Testis (tissue), 2 donors: ENCODE measurements at regions not wholly inside any gene's neighbourhood (a gene's known extent, or its start where the extent isn't known, plus 50 kb on each side); places are given as distances from the start of the nearest gene placed in this dataset.

Source experiments
- POLR2A ChIP-seq: fragments of 450-650 bp; IDR thresholded peaks from one replicate; pipeline ENCODE4 v1.6.1; 2017; ENCODE audit warnings: antibody characterized with exemption, mild to moderate bottlenecking, moderate library complexity
- TF ChIP-seq, protein P1 (sequence below), 3 experiments: fragments of 450-650 bp in 2 of 3; fragments of 200-600 bp in 1 of 3; sonication (generic) in 1 of 3; IDR thresholded peaks; one replicate each; pipeline ENCODE4 v1.5.1; 2016 to 2019; ENCODE audit warnings: antibody characterized with exemption in 3 of 3, mild to moderate bottlenecking in 2 of 3, moderate library complexity in 1 of 3

DNA sequence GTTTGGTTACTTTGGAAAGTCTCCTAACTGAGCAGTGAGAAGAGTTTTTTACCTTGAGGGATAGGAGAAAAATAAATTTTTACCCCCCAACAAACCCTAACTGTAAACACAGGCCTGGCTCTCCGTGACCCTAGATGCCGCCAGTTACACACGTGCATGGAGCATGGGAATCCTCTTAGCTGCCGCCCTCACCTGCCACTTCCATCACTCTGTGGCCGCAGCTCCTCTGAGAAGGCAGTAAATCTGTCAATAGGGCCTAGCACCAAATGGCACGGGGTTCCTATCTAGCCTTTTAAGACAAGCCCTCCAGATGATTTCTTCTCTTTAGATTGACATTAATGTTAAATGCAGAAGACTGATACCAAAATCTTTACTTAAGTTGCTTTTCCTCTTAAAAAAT is 330.3 kb upstream of the FAM241A start:
- TF ChIP-seq, protein P1, sequence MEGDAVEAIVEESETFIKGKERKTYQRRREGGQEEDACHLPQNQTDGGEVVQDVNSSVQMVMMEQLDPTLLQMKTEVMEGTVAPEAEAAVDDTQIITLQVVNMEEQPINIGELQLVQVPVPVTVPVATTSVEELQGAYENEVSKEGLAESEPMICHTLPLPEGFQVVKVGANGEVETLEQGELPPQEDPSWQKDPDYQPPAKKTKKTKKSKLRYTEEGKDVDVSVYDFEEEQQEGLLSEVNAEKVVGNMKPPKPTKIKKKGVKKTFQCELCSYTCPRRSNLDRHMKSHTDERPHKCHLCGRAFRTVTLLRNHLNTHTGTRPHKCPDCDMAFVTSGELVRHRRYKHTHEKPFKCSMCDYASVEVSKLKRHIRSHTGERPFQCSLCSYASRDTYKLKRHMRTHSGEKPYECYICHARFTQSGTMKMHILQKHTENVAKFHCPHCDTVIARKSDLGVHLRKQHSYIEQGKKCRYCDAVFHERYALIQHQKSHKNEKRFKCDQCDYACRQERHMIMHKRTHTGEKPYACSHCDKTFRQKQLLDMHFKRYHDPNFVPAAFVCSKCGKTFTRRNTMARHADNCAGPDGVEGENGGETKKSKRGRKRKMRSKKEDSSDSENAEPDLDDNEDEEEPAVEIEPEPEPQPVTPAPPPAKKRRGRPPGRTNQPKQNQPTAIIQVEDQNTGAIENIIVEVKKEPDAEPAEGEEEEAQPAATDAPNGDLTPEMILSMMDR (IDR thresholded peaks at IDR 0.05): no peak
- TF ChIP-seq POLR2A: no peak
